HG02840 (cell line): ENCODE measurements at regions not wholly inside any gene's neighbourhood (a gene's known extent, or its start where the extent isn't known, plus 50 kb on each side); places are given as distances from the start of the nearest gene placed in this dataset.
"Not testable (repeated sequence)": the region's sequence is repeated elsewhere in the genome, so short reads cannot be mapped to it uniquely, and the experiment has no call there.

Experiments
- ATAC-seq: cut with Tn5 transposase; IDR thresholded peaks from one replicate; pipeline ENCODE4 v1.9.1; 2021; ENCODE audit warnings: mild to moderate bottlenecking, moderate library complexity, moderate number of reproducible peaks; ENCODE audit not compliant: unreplicated experiment, low FRiP score

GRCh38 chr12:31215518-31216232 is 110.3 kb downstream of the SINHCAF start:
- ATAC-seq: no peak

GRCh38 chr12:31216479-31216878 is 109.5 kb downstream of the SINHCAF start:
- no peak for ATAC-seq

GRCh38 chr12:31217356-31218130 is 108.4 kb downstream of the SINHCAF start:
- no peak for ATAC-seq

- no peak for ATAC-seq
These were observed 107.5 kb downstream of the SINHCAF start for GRCh38 chr12:31218203-31219025.

- ATAC-seq: no peak
These were observed 106.4 kb downstream of the SINHCAF start for GRCh38 chr12:31219521-31219920.

- no peak for ATAC-seq
These were observed 105.9 kb downstream of the SINHCAF start for GRCh38 chr12:31220061-31220460.

- no peak for ATAC-seq
These were observed 105.1 kb downstream of the SINHCAF start for GRCh38 chr12:31220633-31221550.

- ATAC-seq: no peak
These were observed 104.4 kb downstream of the SINHCAF start for GRCh38 chr12:31221551-31221945.

GRCh38 chr12:31222620-31223222 is 103.2 kb downstream of the SINHCAF start:
- ATAC-seq: no peak

- ATAC-seq: not testable (repeated sequence)
These were observed 102.3 kb downstream of the SINHCAF start for GRCh38 chr12:31223640-31224039.

GRCh38 chr12:31224768-31225448 is 101.0 kb downstream of the SINHCAF start:
- ATAC-seq: no peak

GRCh38 chr12:31225656-31226535 is 100.1 kb downstream of the SINHCAF start:
- ATAC-seq: no peak

- ATAC-seq: no peak
These were observed 99.3 kb downstream of the SINHCAF start for GRCh38 chr12:31226639-31227038.

- ATAC-seq: no peak
These were observed 98.5 kb downstream of the SINHCAF start for GRCh38 chr12:31227401-31227981.

- ATAC-seq: no peak
These were observed 96.8 kb downstream of the SINHCAF start for GRCh38 chr12:31228811-31229792.

- ATAC-seq: no peak
These were observed 95.9 kb downstream of the SINHCAF start for GRCh38 chr12:31230004-31230403.
